ENCODE measurements at regions not wholly inside any gene's neighbourhood (a gene's known extent, or its start where the extent isn't known, plus 50 kb on each side); places are given as distances from the start of the nearest gene placed in this dataset.
A peak's percentile ranks its signal among the peaks of the same experiment; 100 is the strongest.
"Not testable (repeated sequence)": the region's sequence is repeated elsewhere in the genome, so short reads cannot be mapped to it uniquely, and the experiment has no call there.

GRCh38 chr2:239742377-239742776 lies 282.8 kb downstream of the NDUFA10 start:
- DNase-seq = no peak

- no peak for DNase-seq
Measured at GRCh38 chr2:239739206-239739605, 285.9 kb downstream of the NDUFA10 start.

- DNase-seq = no peak
Measured at GRCh38 chr2:239738159-239738558, 287.0 kb downstream of the NDUFA10 start.

GRCh38 chr2:239737144-239737463 lies 288.0 kb downstream of the NDUFA10 start:
- DNase-seq = no peak

- DNase-seq = no peak
Measured at GRCh38 chr2:239736358-239737143, 288.6 kb downstream of the NDUFA10 start.

GRCh38 chr2:239735829-239736357 lies 289.2 kb downstream of the NDUFA10 start:
- no peak for DNase-seq

- peak; percentile 41 for DNase-seq
Measured at GRCh38 chr2:239735131-239735828, 289.9 kb downstream of the NDUFA10 start.

- no peak for DNase-seq
Measured at GRCh38 chr2:239734436-239735005, 290.6 kb downstream of the NDUFA10 start.

- DNase-seq = no peak
Measured at GRCh38 chr2:239732666-239733010, 292.5 kb downstream of the NDUFA10 start.

GRCh38 chr2:239731998-239732665 lies 293.0 kb downstream of the NDUFA10 start:
- DNase-seq = no peak

GRCh38 chr2:239731422-239731821 lies 293.7 kb downstream of the NDUFA10 start:
- DNase-seq = no peak

- no peak for DNase-seq
Measured at GRCh38 chr2:239730897-239731296, 294.2 kb downstream of the NDUFA10 start.

- not testable (repeated sequence) for DNase-seq
Measured at GRCh38 chr2:239730567-239730882, 294.6 kb downstream of the NDUFA10 start.

GRCh38 chr2:239729681-239730566 lies 295.2 kb downstream of the NDUFA10 start:
- no peak for DNase-seq

GRCh38 chr2:239729151-239729550 lies 296.0 kb downstream of the NDUFA10 start:
- DNase-seq = no peak

- DNase-seq = no peak
Measured at GRCh38 chr2:239728751-239729150, 296.4 kb downstream of the NDUFA10 start.

- peak; percentile 21 for DNase-seq
Measured at GRCh38 chr2:239727776-239728600, 297.2 kb downstream of the NDUFA10 start.

- no peak for DNase-seq
Measured at GRCh38 chr2:239727182-239727775, 297.9 kb downstream of the NDUFA10 start.

GRCh38 chr2:239726631-239727181 lies 298.4 kb downstream of the NDUFA10 start:
- DNase-seq = no peak

GRCh38 chr2:239726091-239726591 lies 299.0 kb downstream of the NDUFA10 start:
- no peak for DNase-seq

All from tongue (tissue), 1 donor.